ENCODE measurements at regions not wholly inside any gene's neighbourhood (a gene's known extent, or its start where the extent isn't known, plus 50 kb on each side); places are given as distances from the start of the nearest gene placed in this dataset.

- DNase-seq (ENCODE audit: low read depth): no peak
- TF ChIP-seq CTCF (conservative IDR thresholded peaks at IDR 0.05; ENCODE audit: control insufficient read depth, insufficient read depth, low read depth, low read length): no peak
- H3K4me3 ChIP-seq (ENCODE audit: control insufficient read depth, low read depth, low read length): no peak overlapping the region
Observed at GRCh38 chr9:29796291-29796952, 2223.1 kb upstream of the C9orf72 start.

GRCh38 chr9:29798599-29798998, 2225.3 kb upstream of the C9orf72 start:
- DNase-seq (ENCODE audit: low read depth): no peak
- no peak for TF ChIP-seq CTCF (conservative IDR thresholded peaks at IDR 0.05; ENCODE audit: control insufficient read depth, insufficient read depth, low read depth, low read length)
- no peak overlapping the region for H3K4me3 ChIP-seq (ENCODE audit: control insufficient read depth, low read depth, low read length)

GRCh38 chr9:29799227-29799626, 2225.9 kb upstream of the C9orf72 start:
- no peak for DNase-seq (ENCODE audit: low read depth)
- no peak for TF ChIP-seq CTCF (conservative IDR thresholded peaks at IDR 0.05; ENCODE audit: control insufficient read depth, insufficient read depth, low read depth, low read length)
- H3K4me3 ChIP-seq (ENCODE audit: control insufficient read depth, low read depth, low read length): no peak overlapping the region

GRCh38 chr9:29800821-29801220, 2227.5 kb upstream of the C9orf72 start:
- no peak overlapping the region for H3K4me3 ChIP-seq (ENCODE audit: control insufficient read depth, low read depth, low read length)
- no peak for DNase-seq (ENCODE audit: low read depth)
- no peak for TF ChIP-seq CTCF (conservative IDR thresholded peaks at IDR 0.05; ENCODE audit: control insufficient read depth, insufficient read depth, low read depth, low read length)

- H3K4me3 ChIP-seq (ENCODE audit: control insufficient read depth, low read depth, low read length): no peak overlapping the region
- TF ChIP-seq CTCF (conservative IDR thresholded peaks at IDR 0.05; ENCODE audit: control insufficient read depth, insufficient read depth, low read depth, low read length): no peak
- no peak for DNase-seq (ENCODE audit: low read depth)
Observed at GRCh38 chr9:29802454-29802853, 2229.2 kb upstream of the C9orf72 start.

- no peak for DNase-seq (ENCODE audit: low read depth)
- TF ChIP-seq CTCF (conservative IDR thresholded peaks at IDR 0.05; ENCODE audit: control insufficient read depth, insufficient read depth, low read depth, low read length): no peak
- H3K4me3 ChIP-seq (ENCODE audit: control insufficient read depth, low read depth, low read length): no peak overlapping the region
Observed at GRCh38 chr9:29806937-29807618, 2233.8 kb upstream of the C9orf72 start.
